ENCODE measurements at regions not wholly inside any gene's neighbourhood (a gene's known extent, or its start where the extent isn't known, plus 50 kb on each side); places are given as distances from the start of the nearest gene placed in this dataset.

GRCh38 chr2:14148216-14148615 is 484.3 kb upstream of the LRATD1 start:
- H3K4me3 Mint-ChIP-seq, result no peak overlapping the region
- H3K4me1 Mint-ChIP-seq, result no peaks in the 10 kb centered on the region
- POLR2A ChIA-PET, result no interaction called here
- H3K27me3 Mint-ChIP-seq, result no peaks in the 10 kb centered on the region
- peaks cover 2% of the 10 kb centered on the region for H3K9me3 Mint-ChIP-seq
- CTCF ChIA-PET, result no interaction called here
- H3K27ac Mint-ChIP-seq, result no peak overlapping the region
- DNase-seq, result no peak
- H3K36me3 Mint-ChIP-seq (ENCODE audit: low read depth), result no peaks in the 10 kb centered on the region

GRCh38 chr2:14157816-14158215 is 474.7 kb upstream of the LRATD1 start:
- no peak for DNase-seq
- peaks cover 4% of the 10 kb centered on the region for H3K9me3 Mint-ChIP-seq
- H3K4me3 Mint-ChIP-seq, result no peak overlapping the region
- no peak overlapping the region for H3K27ac Mint-ChIP-seq
- H3K36me3 Mint-ChIP-seq (ENCODE audit: low read depth), result no peaks in the 10 kb centered on the region
- H3K27me3 Mint-ChIP-seq, result no peaks in the 10 kb centered on the region
- H3K4me1 Mint-ChIP-seq, result no peaks in the 10 kb centered on the region
- POLR2A ChIA-PET, result no interaction called here
- CTCF ChIA-PET, result no interaction called here

- no peaks in the 10 kb centered on the region for H3K27me3 Mint-ChIP-seq
Observed at GRCh38 chr2:14180333-14180732, 452.2 kb upstream of the LRATD1 start.

GRCh38 chr2:14182227-14182946 is 450.1 kb upstream of the LRATD1 start:
- Mint-ChIP-seq H3K4me3 (no peak overlapping the region), H3K27ac (no peak overlapping the region), H3K4me1 (no peaks in the 10 kb centered on the region), H3K27me3 (no peaks in the 10 kb centered on the region), H3K36me3 (ENCODE audit: low read depth) (no peaks in the 10 kb centered on the region), H3K9me3 (peaks cover 3% of the 10 kb centered on the region)
- CTCF ChIA-PET, result no interaction called here
- no peak for DNase-seq
- POLR2A ChIA-PET, result no interaction called here

More at GRCh38 chr2:14180333-14180732, 452.2 kb upstream of the LRATD1 start:
- DNase-seq, result no peak
- Mint-ChIP-seq H3K4me1 (no peaks in the 10 kb centered on the region), H3K4me3 (no peak overlapping the region), H3K9me3 (peaks cover 6% of the 10 kb centered on the region), H3K27ac (no peak overlapping the region), H3K36me3 (ENCODE audit: low read depth) (no peaks in the 10 kb centered on the region)
- ChIA-PET POLR2A (no interaction called here), CTCF (no interaction called here)

GRCh38 chr2:14185906-14186305 is 446.6 kb upstream of the LRATD1 start:
- Mint-ChIP-seq H3K27ac (no peak overlapping the region), H3K27me3 (no peaks in the 10 kb centered on the region), H3K36me3 (ENCODE audit: low read depth) (no peaks in the 10 kb centered on the region), H3K9me3 (peaks cover 2% of the 10 kb centered on the region), H3K4me3 (no peak overlapping the region), H3K4me1 (no peaks in the 10 kb centered on the region)
- no peak for DNase-seq
- CTCF ChIA-PET, result no interaction called here
- POLR2A ChIA-PET, result no interaction called here

GRCh38 chr2:14188446-14188845 is 444.1 kb upstream of the LRATD1 start:
- no peak for DNase-seq
- Mint-ChIP-seq H3K9me3 (peaks cover 2% of the 10 kb centered on the region), H3K27ac (no peak overlapping the region), H3K4me1 (no peaks in the 10 kb centered on the region), H3K36me3 (ENCODE audit: low read depth) (no peaks in the 10 kb centered on the region), H3K4me3 (no peak overlapping the region), H3K27me3 (no peaks in the 10 kb centered on the region)
- CTCF ChIA-PET, result no interaction called here
- POLR2A ChIA-PET, result no interaction called here

- no peak for DNase-seq
- H3K9me3 Mint-ChIP-seq, result peaks cover 4% of the 10 kb centered on the region
- H3K27ac Mint-ChIP-seq, result no peak overlapping the region
- no peaks in the 10 kb centered on the region for H3K4me1 Mint-ChIP-seq
- ChIA-PET CTCF (no interaction called here), POLR2A (no interaction called here)
- H3K27me3 Mint-ChIP-seq, result no peaks in the 10 kb centered on the region
- H3K36me3 Mint-ChIP-seq (ENCODE audit: low read depth), result no peaks in the 10 kb centered on the region
- no peak overlapping the region for H3K4me3 Mint-ChIP-seq
Observed at GRCh38 chr2:14189929-14190328, 442.6 kb upstream of the LRATD1 start.

GRCh38 chr2:14194233-14194632 is 438.3 kb upstream of the LRATD1 start:
- CTCF ChIA-PET, result no interaction called here
- H3K9me3 Mint-ChIP-seq, result peaks cover 11% of the 10 kb centered on the region
- no peak overlapping the region for H3K27ac Mint-ChIP-seq
- H3K27me3 Mint-ChIP-seq, result no peaks in the 10 kb centered on the region
- POLR2A ChIA-PET, result no interaction called here
- H3K36me3 Mint-ChIP-seq (ENCODE audit: low read depth), result no peaks in the 10 kb centered on the region
- no peak for DNase-seq
- H3K4me1 Mint-ChIP-seq, result no peaks in the 10 kb centered on the region
- no peak overlapping the region for H3K4me3 Mint-ChIP-seq

- Mint-ChIP-seq H3K27ac (no peak overlapping the region), H3K9me3 (peaks cover 9% of the 10 kb centered on the region), H3K36me3 (ENCODE audit: low read depth) (no peaks in the 10 kb centered on the region), H3K4me1 (no peaks in the 10 kb centered on the region), H3K4me3 (no peak overlapping the region), H3K27me3 (no peaks in the 10 kb centered on the region)
- POLR2A ChIA-PET, result no interaction called here
- DNase-seq, result no peak
- CTCF ChIA-PET, result no interaction called here
Observed at GRCh38 chr2:14197293-14197692, 435.2 kb upstream of the LRATD1 start.

GRCh38 chr2:14199040-14199439 is 433.5 kb upstream of the LRATD1 start:
- H3K4me3 Mint-ChIP-seq, result no peak overlapping the region
- H3K9me3 Mint-ChIP-seq, result peaks cover 9% of the 10 kb centered on the region
- ChIA-PET CTCF (no interaction called here), POLR2A (no interaction called here)
- no peaks in the 10 kb centered on the region for H3K36me3 Mint-ChIP-seq (ENCODE audit: low read depth)
- DNase-seq, result no peak
- no peak overlapping the region for H3K27ac Mint-ChIP-seq
- no peaks in the 10 kb centered on the region for H3K27me3 Mint-ChIP-seq
- H3K4me1 Mint-ChIP-seq, result no peaks in the 10 kb centered on the region

- Mint-ChIP-seq H3K4me1 (no peaks in the 10 kb centered on the region), H3K36me3 (ENCODE audit: low read depth) (no peaks in the 10 kb centered on the region), H3K4me3 (no peak overlapping the region), H3K9me3 (no peaks in the 10 kb centered on the region), H3K27me3 (no peaks in the 10 kb centered on the region), H3K27ac (no peak overlapping the region)
- POLR2A ChIA-PET, result no interaction called here
- CTCF ChIA-PET, result no interaction called here
- no peak for DNase-seq
Observed at GRCh38 chr2:14219306-14219705, 413.2 kb upstream of the LRATD1 start.

GRCh38 chr2:14220101-14220500 is 412.4 kb upstream of the LRATD1 start:
- Mint-ChIP-seq H3K36me3 (ENCODE audit: low read depth) (no peaks in the 10 kb centered on the region), H3K4me3 (no peak overlapping the region), H3K4me1 (no peaks in the 10 kb centered on the region), H3K9me3 (no peaks in the 10 kb centered on the region), H3K27ac (no peak overlapping the region), H3K27me3 (no peaks in the 10 kb centered on the region)
- POLR2A ChIA-PET, result no interaction called here
- CTCF ChIA-PET, result no interaction called here
- no peak for DNase-seq

- no peak overlapping the region for H3K27ac Mint-ChIP-seq
- no peak overlapping the region for H3K4me3 Mint-ChIP-seq
- ChIA-PET POLR2A (no interaction called here), CTCF (no interaction called here)
- no peaks in the 10 kb centered on the region for H3K36me3 Mint-ChIP-seq (ENCODE audit: low read depth)
- H3K27me3 Mint-ChIP-seq, result no peaks in the 10 kb centered on the region
- H3K9me3 Mint-ChIP-seq, result peaks cover 3% of the 10 kb centered on the region
- no peaks in the 10 kb centered on the region for H3K4me1 Mint-ChIP-seq
- no peak for DNase-seq
Observed at GRCh38 chr2:14221466-14221865, 411.1 kb upstream of the LRATD1 start.

GRCh38 chr2:14223576-14223975 is 408.9 kb upstream of the LRATD1 start:
- ChIA-PET POLR2A (no interaction called here), CTCF (no interaction called here)
- Mint-ChIP-seq H3K9me3 (peaks cover 3% of the 10 kb centered on the region), H3K36me3 (ENCODE audit: low read depth) (no peaks in the 10 kb centered on the region), H3K27ac (no peak overlapping the region), H3K4me1 (no peaks in the 10 kb centered on the region), H3K4me3 (no peak overlapping the region), H3K27me3 (no peaks in the 10 kb centered on the region)
- DNase-seq, result no peak

Data from activated CD4-positive, alpha-beta T cell treated with anti-CD3 and anti-CD28 coated beads, Interleukin-2, amount 10 ng/mL, durations not matched to agents 7 days and 5 days (primary cell).